GM13977 (cell line): ENCODE measurements at regions not wholly inside any gene's neighbourhood (a gene's known extent, or its start where the extent isn't known, plus 50 kb on each side); places are given as distances from the start of the nearest gene placed in this dataset.

ENCODE experiments used
- DNase-seq: peaks from one replicate; pipeline ENCODE4 v3.0.0; 2012; ENCODE audit warnings: low spot score
- in situ Hi-C: fragments of 300-500 bp; cut with MboI; formaldehyde crosslinking; loops from one replicate; pipeline ENCODE4 v1.12.0; 2022; ENCODE audit warnings: low sequenced_read_pairs, low pct_unique_long_range_greater_than_20kb, mixed read lengths, inconsistent platforms; ENCODE audit not compliant: unreplicated experiment
- TF ChIP-seq, protein P1 (sequence below): IDR thresholded peaks from 2 replicates; pipeline ENCODE4 v1.5.1; 2012; ENCODE audit warnings: mild to moderate bottlenecking, control low read depth; ENCODE audit not compliant: insufficient read depth; ENCODE audit errors: extremely low read depth, missing control alignments

DNA sequence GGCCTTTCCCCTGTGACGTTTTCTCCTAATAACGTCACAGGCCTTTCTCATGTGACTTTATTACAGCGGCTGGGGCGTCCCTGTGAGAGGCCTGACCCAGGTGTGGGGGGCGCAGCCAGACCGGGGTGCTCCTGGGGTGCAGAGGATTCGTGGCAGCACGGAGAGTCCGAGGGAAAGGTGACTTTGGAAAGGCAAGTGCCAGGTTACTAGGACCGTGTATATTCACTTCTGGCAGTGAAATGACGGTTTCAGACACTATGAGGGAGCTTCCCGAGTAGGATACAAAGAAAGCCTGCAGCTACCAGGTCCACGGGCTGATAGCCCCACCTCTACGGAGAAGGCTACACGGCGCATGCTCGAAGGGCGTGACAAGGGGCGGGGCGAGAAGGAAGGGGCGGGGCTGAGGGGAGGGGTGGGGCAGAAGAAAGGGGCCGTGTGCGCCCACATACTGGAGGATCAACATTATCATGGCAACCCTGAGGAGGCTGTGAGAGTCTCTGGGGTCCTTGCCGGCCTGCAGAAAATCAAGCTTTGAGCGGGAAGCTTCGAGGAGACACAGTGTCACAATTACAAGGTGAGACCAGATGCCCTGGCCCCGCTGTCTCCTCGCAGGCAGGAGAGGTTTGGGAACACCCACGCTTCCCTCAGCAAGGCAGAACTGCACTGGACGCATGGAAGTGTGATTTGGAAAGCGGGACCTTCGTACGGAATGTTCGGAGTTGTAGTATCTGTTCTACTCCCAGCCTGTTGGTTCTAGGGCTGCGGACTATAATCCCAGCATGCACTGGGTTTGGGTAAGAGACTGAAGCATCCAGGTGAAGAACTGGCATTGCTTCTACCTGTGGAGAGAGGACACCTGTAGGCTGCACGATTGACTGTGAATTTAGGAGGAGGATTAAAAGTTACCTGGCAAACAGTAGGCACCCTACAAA is 54.4 kb upstream of the ZNF337 start:
- in situ Hi-C loops, result no loop called here
- no peak for DNase-seq

DNA sequence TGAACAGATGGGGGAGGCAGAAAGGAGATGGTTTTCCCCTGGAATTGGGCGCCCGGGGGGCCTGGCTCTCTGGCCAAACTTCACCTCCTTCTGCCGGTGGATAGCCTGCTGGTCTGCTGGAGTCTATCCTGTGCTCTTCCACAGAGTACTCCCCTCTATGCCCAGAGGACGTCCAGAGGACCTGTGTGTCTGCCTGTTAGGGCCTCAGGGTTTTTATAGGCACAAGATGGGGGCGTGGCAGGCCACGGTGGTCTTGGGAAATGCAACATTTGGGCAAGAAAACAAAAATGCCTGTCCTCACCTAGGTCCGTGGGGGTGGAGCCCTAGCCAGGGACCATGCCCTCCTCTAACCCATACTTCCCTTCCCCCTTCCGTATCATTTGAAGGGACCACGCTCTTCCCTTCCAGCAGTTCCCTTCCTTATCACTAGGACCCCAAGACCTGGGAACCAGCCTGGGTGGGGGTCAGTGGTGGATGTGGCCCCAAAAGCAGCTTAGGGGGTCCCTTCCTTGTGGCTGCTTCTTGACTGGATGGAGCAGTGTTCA is 53.6 kb upstream of the ZNF337 start:
- in situ Hi-C loops, result no loop called here
- TF ChIP-seq, protein P1, sequence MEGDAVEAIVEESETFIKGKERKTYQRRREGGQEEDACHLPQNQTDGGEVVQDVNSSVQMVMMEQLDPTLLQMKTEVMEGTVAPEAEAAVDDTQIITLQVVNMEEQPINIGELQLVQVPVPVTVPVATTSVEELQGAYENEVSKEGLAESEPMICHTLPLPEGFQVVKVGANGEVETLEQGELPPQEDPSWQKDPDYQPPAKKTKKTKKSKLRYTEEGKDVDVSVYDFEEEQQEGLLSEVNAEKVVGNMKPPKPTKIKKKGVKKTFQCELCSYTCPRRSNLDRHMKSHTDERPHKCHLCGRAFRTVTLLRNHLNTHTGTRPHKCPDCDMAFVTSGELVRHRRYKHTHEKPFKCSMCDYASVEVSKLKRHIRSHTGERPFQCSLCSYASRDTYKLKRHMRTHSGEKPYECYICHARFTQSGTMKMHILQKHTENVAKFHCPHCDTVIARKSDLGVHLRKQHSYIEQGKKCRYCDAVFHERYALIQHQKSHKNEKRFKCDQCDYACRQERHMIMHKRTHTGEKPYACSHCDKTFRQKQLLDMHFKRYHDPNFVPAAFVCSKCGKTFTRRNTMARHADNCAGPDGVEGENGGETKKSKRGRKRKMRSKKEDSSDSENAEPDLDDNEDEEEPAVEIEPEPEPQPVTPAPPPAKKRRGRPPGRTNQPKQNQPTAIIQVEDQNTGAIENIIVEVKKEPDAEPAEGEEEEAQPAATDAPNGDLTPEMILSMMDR, result no peak
- no peak for DNase-seq

More for the DNA sequence above, 54.4 kb upstream of the ZNF337 start:
- TF ChIP-seq, protein P1, result no peak

DNA sequence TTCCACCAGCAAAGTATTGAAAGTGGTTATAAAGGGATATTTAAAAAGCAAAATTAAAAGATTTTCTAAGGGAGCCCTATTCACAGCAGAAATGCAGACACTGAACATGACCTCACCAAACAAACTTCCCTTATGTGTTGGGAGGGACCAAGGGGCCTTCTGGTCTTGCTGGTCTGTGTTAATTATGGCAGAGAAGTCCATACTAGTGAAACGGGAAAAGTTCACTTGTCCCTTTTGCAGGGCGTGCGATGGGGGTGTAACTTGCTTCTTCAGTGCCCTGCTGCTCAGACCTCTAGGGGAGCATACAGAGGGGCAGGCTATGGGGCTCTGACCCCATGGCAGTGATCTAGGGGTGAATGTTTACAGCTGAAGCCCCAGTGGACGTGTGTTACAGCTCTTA is 53.0 kb upstream of the ZNF337 start:
- TF ChIP-seq, protein P1, result no peak
- in situ Hi-C loops, result no loop called here
- DNase-seq, result no peak
